ENCODE measurements at regions not wholly inside any gene's neighbourhood (a gene's known extent, or its start where the extent isn't known, plus 50 kb on each side); places are given as distances from the start of the nearest gene placed in this dataset.

GRCh38 chr5:63247651-63248050 lies 669.0 kb downstream of the LRRC70 start:
- POLR2A ChIA-PET: no interaction called here
- H3K36me3 Mint-ChIP-seq: no peaks in the 10 kb centered on the region
- ATAC-seq (no peak), DNase-seq (ENCODE audit: low spot score) (no peak)
- peaks cover 4% of the 10 kb centered on the region; the same call in 1 of the 2 replicates for H3K9me3 Mint-ChIP-seq
- no peak overlapping the region for H3K27ac Mint-ChIP-seq
- H3K27me3 Mint-ChIP-seq (ENCODE audit: low read depth): no peaks in the 10 kb centered on the region
- no peak overlapping the region for H3K4me3 Mint-ChIP-seq
- TF ChIP-seq CREM (CRISPR knock-in tag; IDR thresholded peaks at IDR 0.05) (no peak), ZNF317 (CRISPR knock-in tag; IDR thresholded peaks at IDR 0.05; ENCODE audit: borderline replicate concordance, low read depth) (no peak), AFF4 (CRISPR knock-in tag; IDR thresholded peaks at IDR 0.05; ENCODE audit: borderline replicate concordance) (no peak), GRHL2 (CRISPR knock-in tag; IDR thresholded peaks at IDR 0.05; ENCODE audit: insufficient replicate concordance, severe bottlenecking) (no peak)
- H3K4me1 Mint-ChIP-seq: peaks cover 13% of the 10 kb centered on the region
- CTCF ChIA-PET: no interaction called here

- no peak for ATAC-seq
- no peak for DNase-seq (ENCODE audit: low spot score)
- H3K9me3 Mint-ChIP-seq: peaks cover 4% of the 10 kb centered on the region; the same call in 1 of the 2 replicates
- H3K27ac Mint-ChIP-seq: no peak overlapping the region
- no peaks in the 10 kb centered on the region for H3K27me3 Mint-ChIP-seq (ENCODE audit: low read depth)
- ChIA-PET POLR2A (no interaction called here), CTCF (no interaction called here)
- H3K4me1 Mint-ChIP-seq: peaks cover under 1% of the 10 kb centered on the region; the same call in 1 of the 2 replicates
- no peaks in the 10 kb centered on the region for H3K36me3 Mint-ChIP-seq
- no peak overlapping the region for H3K4me3 Mint-ChIP-seq
- no peak for TF ChIP-seq ESRRA (CRISPR knock-in tag; IDR thresholded peaks at IDR 0.05; ENCODE audit: borderline replicate concordance)
- TF ChIP-seq ATF2 (CRISPR knock-in tag; IDR thresholded peaks at IDR 0.05; ENCODE audit: borderline replicate concordance, low read depth): no peak
- TF ChIP-seq ZNF671 (CRISPR knock-in tag; IDR thresholded peaks at IDR 0.05): no peak
- TF ChIP-seq ELF4 (CRISPR knock-in tag; IDR thresholded peaks at IDR 0.05; ENCODE audit: low read depth): no peak
- no peak for TF ChIP-seq NR3C1 (CRISPR knock-in tag; conservative IDR thresholded peaks at IDR 0.05; ENCODE audit: low read depth)
- no peak for TF ChIP-seq AR (CRISPR knock-in tag; IDR thresholded peaks at IDR 0.05)
- no peak for TF ChIP-seq SOX15 (CRISPR knock-in tag; IDR thresholded peaks at IDR 0.05)
- TF ChIP-seq CTCF (IDR thresholded peaks at IDR 0.05): no peak
- no peak for TF ChIP-seq NFATC4 (CRISPR knock-in tag; IDR thresholded peaks at IDR 0.05)
- TF ChIP-seq ZNF317 (CRISPR knock-in tag; IDR thresholded peaks at IDR 0.05; ENCODE audit: borderline replicate concordance, low read depth): no peak
- no peak for TF ChIP-seq PRDM15 (CRISPR knock-in tag; IDR thresholded peaks at IDR 0.05)
- no peak for TF ChIP-seq SMAD3 (CRISPR knock-in tag; IDR thresholded peaks at IDR 0.05; ENCODE audit: borderline replicate concordance)
- no peak for TF ChIP-seq IRF1 (CRISPR knock-in tag; IDR thresholded peaks at IDR 0.05)
- no peak for TF ChIP-seq GABPB1 (CRISPR knock-in tag; IDR thresholded peaks at IDR 0.05)
- no peak for TF ChIP-seq MAX (CRISPR knock-in tag; IDR thresholded peaks at IDR 0.05)
- no peak for TF ChIP-seq ZNF121 (CRISPR knock-in tag; IDR thresholded peaks at IDR 0.05)
Observed at GRCh38 chr5:63245271-63245670, 666.7 kb downstream of the LRRC70 start.
